ENCODE measurements at regions not wholly inside any gene's neighbourhood (a gene's known extent, or its start where the extent isn't known, plus 50 kb on each side); places are given as distances from the start of the nearest gene placed in this dataset.

DNA sequence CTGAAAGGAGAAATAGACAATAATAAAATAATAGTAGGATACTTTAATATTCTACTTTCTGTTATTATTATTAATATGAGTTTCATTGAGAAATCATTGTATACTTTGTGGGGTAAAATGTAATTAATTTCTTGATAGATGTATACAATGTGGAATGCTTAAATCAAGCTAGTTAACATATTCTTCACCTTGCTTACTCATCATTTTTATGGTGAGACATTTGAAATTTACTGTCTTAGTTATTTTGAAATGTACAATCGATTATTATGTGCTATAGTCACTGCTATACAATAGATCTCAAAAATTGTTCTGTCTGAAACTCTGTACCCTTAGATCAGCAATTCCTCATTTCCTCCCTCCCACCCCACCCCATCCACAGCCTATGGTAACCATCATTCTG lies 720.3 kb downstream of the RNF144B start:
- Histone ChIP-seq H2BK5ac (ENCODE audit: low read depth, low read length) (no peak overlapping the region), H3K79me2 (ENCODE audit: control insufficient read depth in 1 of 2, insufficient read depth in 2 of 2, low read length in 2 of 2) (no peaks in the 10 kb centered on the region), H3K18ac (ENCODE audit: extremely low read depth, low read length) (no peak overlapping the region), H4K8ac (ENCODE audit: extremely low read depth, insufficient read depth, low read length) (no peak overlapping the region), H3K79me1 (ENCODE audit: low read depth, low read length) (no peaks in the 10 kb centered on the region), H4K20me1 (replicated peaks in 1 of 2; ENCODE audit: control insufficient read depth in 1 of 2, insufficient read depth in 2 of 2, low read length in 2 of 2) (no peaks in the 10 kb centered on the region), H3K9me3 (ENCODE audit: insufficient read depth in 2 of 2, low read depth in 1 of 2, low read length in 1 of 2) (no peaks in the 10 kb centered on the region), H3K23me2 (ENCODE audit: low read depth, low read length) (no peaks in the 10 kb centered on the region), H2AK5ac (ENCODE audit: low read depth, low read length) (no peak overlapping the region), H3K14ac (ENCODE audit: insufficient read length) (no peak overlapping the region), H3K56ac (replicated peaks; ENCODE audit: insufficient read length, low read depth, low read length) (no peak overlapping the region), H3K36me3 (ENCODE audit: control insufficient read depth in 2 of 4, insufficient read depth in 4 of 4, low read length in 3 of 4) (no peaks in the 10 kb centered on the region), H3K27ac (ENCODE audit: low read depth, low read length) (no peak overlapping the region), H2BK15ac (ENCODE audit: low read length) (no peak overlapping the region), H3K9ac (replicated peaks in 1 of 4; ENCODE audit: extremely low read depth in 1 of 4, low read depth in 3 of 4, low read length in 3 of 4) (no peak overlapping the region), H2BK120ac (replicated peaks; ENCODE audit: low read depth, low read length) (no peak overlapping the region), H4K91ac (replicated peaks; ENCODE audit: insufficient read length, low read length) (no peak overlapping the region), H2BK12ac (ENCODE audit: low read depth, low read length) (no peak overlapping the region), H2BK20ac (ENCODE audit: low read length) (no peak overlapping the region), H3K4me1 (replicated peaks in 1 of 4; ENCODE audit: control insufficient read depth in 3 of 4, insufficient read depth in 4 of 4, low read length in 3 of 4) (no peaks in the 10 kb centered on the region), H3K4me3 (ENCODE audit: extremely low read depth in 1 of 4, insufficient read depth in 2 of 4, low read depth in 3 of 4, low read length in 4 of 4) (no peak overlapping the region), H2AFZ (ENCODE audit: low read length) (no peak overlapping the region), H3K4me2 (ENCODE audit: insufficient read depth in 1 of 2, low read depth in 2 of 2, low read length in 2 of 2) (no peak overlapping the region), H4K5ac (ENCODE audit: insufficient read length, low read depth, low read length) (no peak overlapping the region), H3K23ac (ENCODE audit: insufficient read length) (no peak overlapping the region), H3K27me3 (replicated peaks in 1 of 4; ENCODE audit: control insufficient read depth in 3 of 4, extremely low read depth in 1 of 4, insufficient read depth in 3 of 4, low read length in 3 of 4) (no peaks in the 10 kb centered on the region), H3K4ac (replicated peaks; ENCODE audit: insufficient read length, low read depth, low read length) (no peak overlapping the region)
- no peak for FAIRE-seq
- WGBS, 2 experiments (ENCODE audit: extremely low coverage in 1 of 2, insufficient coverage in 1 of 2, insufficient read length in 1 of 2, insufficient replicate concordance in 2 of 2, low coverage in 1 of 2, low lambda C conversion rate in 2 of 2, missing lambda C conversion rate in 1 of 2): 83% methylated on average over 1 of the region's 1 CpG; no CpG with 5 or more reads in 1 of the 2 experiments
- ChIA-PET CTCF (ENCODE audit: partially characterized antibody) (no interaction called here), POLR2A (ENCODE audit: partially characterized antibody) (no interaction called here)
- no peak for DNase-seq (ENCODE audit: low read depth in 1 of 2, low spot score in 2 of 2)
- TF ChIP-seq BRCA1 (IDR thresholded peaks at IDR 0.05; ENCODE audit: low read depth, low read length) (no peak), CHD2 (IDR thresholded peaks at IDR 0.05; ENCODE audit: low read length) (no peak), RNF2 (IDR thresholded peaks at IDR 0.05; ENCODE audit: borderline replicate concordance, low read depth, low read length, missing control alignments, poor library complexity, severe bottlenecking) (no peak), SUZ12 (IDR thresholded peaks at IDR 0.05; ENCODE audit: low read length) (no peak), SP1 (IDR thresholded peaks at IDR 0.05; ENCODE audit: low read depth, low read length) (no peak), CEBPB (IDR thresholded peaks at IDR 0.05; ENCODE audit: low read depth, low read length) (no peak), RFX5 (IDR thresholded peaks at IDR 0.05; ENCODE audit: borderline replicate concordance, low read depth, low read length) (no peak), POU5F1 (IDR thresholded peaks at IDR 0.05; ENCODE audit: low read depth, low read length) (no peak), TCF12 (IDR thresholded peaks at IDR 0.05; ENCODE audit: low read depth, low read length) (no peak), CBX5 (IDR thresholded peaks at IDR 0.05; ENCODE audit: low read depth, low read length) (no peak), PHF8 (conservative IDR thresholded peaks at IDR 0.05; ENCODE audit: low read depth, low read length) (no peak), TAF1 (IDR thresholded peaks at IDR 0.05; ENCODE audit: low read depth, low read length) (no peak), GABPA (IDR thresholded peaks at IDR 0.05; ENCODE audit: borderline replicate concordance, insufficient read depth, low read length) (no peak), KDM4A (IDR thresholded peaks at IDR 0.05; ENCODE audit: low read depth, low read length, severe bottlenecking) (no peak)
- TF ChIP-seq, protein P1, sequence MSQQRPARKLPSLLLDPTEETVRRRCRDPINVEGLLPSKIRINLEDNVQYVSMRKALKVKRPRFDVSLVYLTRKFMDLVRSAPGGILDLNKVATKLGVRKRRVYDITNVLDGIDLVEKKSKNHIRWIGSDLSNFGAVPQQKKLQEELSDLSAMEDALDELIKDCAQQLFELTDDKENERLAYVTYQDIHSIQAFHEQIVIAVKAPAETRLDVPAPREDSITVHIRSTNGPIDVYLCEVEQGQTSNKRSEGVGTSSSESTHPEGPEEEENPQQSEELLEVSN (IDR thresholded peaks at IDR 0.05): no peak

Data from H1 (cell line).